Tibial artery (tissue), 4 donors: ENCODE measurements at regions not wholly inside any gene's neighbourhood (a gene's known extent, or its start where the extent isn't known, plus 50 kb on each side); places are given as distances from the start of the nearest gene placed in this dataset.
"Not testable (repeated sequence)": the region's sequence is repeated elsewhere in the genome, so short reads cannot be mapped to it uniquely, and the experiment has no call there.

Experiments
- DNase-seq, 2 donors: peaks; one replicate each; pipeline ENCODE4 v3.0.0-alpha.2; 2019
- H3K27ac ChIP-seq, 2 donors: fragments of 200-600 bp; sonication (generic) in 1 of 2; 1 replicate in 1 of 2; 2 replicates in 1 of 2; pipeline ENCODE4 v1.5.1; 2018 to 2019; ENCODE audit warnings: mild to moderate bottlenecking in 1 of 2
- H3K27me3 ChIP-seq, 2 donors: fragments of 200-600 bp; sonication (generic) in 1 of 2; one replicate each; pipeline versions ENCODE4 v1.5.1 to v1.6.0; 2016 to 2019
- H3K36me3 ChIP-seq, 3 donors: fragments of 200-600 bp; sonication (generic) in 2 of 3; one replicate each; pipeline ENCODE4 v1.5.1; 2016 to 2019; ENCODE audit warnings: mild to moderate bottlenecking in 2 of 3
- H3K4me1 ChIP-seq, 4 donors: fragments of 200-600 bp; sonication (generic) in 2 of 4; 1 replicate in 3 of 4; 2 replicates in 1 of 4; pipeline ENCODE4 v1.5.1; 2016 to 2019
- H3K4me3 ChIP-seq, 2 donors: fragments of 200-600 bp; sonication (generic) in 1 of 2; 1 replicate in 1 of 2; 2 replicates in 1 of 2; pipeline ENCODE4 v1.5.1; 2018 to 2019; ENCODE audit warnings: mild to moderate bottlenecking in 2 of 2
- H3K9me3 ChIP-seq, 3 donors: fragments of 200-600 bp; sonication (generic) in 1 of 3; one replicate each; pipeline ENCODE4 v1.5.1; 2016 to 2019
- CTCF ChIP-seq, 2 experiments: fragments of 200-600 bp in 1 of 2; fragments of 450-650 bp in 1 of 2; IDR thresholded peaks; one replicate each; pipeline ENCODE4 v1.5.1; 2017 to 2019; ENCODE audit warnings: antibody characterized with exemption in 2 of 2, mild to moderate bottlenecking in 1 of 2, moderate library complexity in 1 of 2
- intact Hi-C: fragments of 100-400 bp; cut with DNase I; formaldehyde crosslinking; loops from one replicate; pipeline ENCODE4 v1.15.0; 2023; ENCODE audit warnings: low total_unique reads

GRCh38 chr14:48193893-48194292, 518.5 kb upstream of the MDGA2 start:
- no peak overlapping the region for H3K4me3 ChIP-seq
- no peak overlapping the region for H3K27ac ChIP-seq
- no peak for TF ChIP-seq CTCF (IDR thresholded peaks at IDR 0.05)
- H3K36me3 ChIP-seq, result no peaks in the 10 kb centered on the region
- intact Hi-C loops, result no loop called here
- no peak for DNase-seq
- no peaks in the 10 kb centered on the region for H3K4me1 ChIP-seq
- no peaks in the 10 kb centered on the region for H3K9me3 ChIP-seq
- H3K27me3 ChIP-seq, result no peaks in the 10 kb centered on the region

GRCh38 chr14:48149624-48150023, 474.2 kb upstream of the MDGA2 start:
- H3K9me3 ChIP-seq, H3K27me3 ChIP-seq, H3K4me3 ChIP-seq, intact Hi-C loops, H3K36me3 ChIP-seq, H3K4me1 ChIP-seq, H3K27ac ChIP-seq, DNase-seq: not testable (repeated sequence)

GRCh38 chr14:48140804-48141203, 465.4 kb upstream of the MDGA2 start:
- no peak for TF ChIP-seq CTCF (IDR thresholded peaks at IDR 0.05)
- H3K4me1 ChIP-seq, result no peaks in the 10 kb centered on the region
- H3K4me3 ChIP-seq, result no peak overlapping the region
- no peaks in the 10 kb centered on the region for H3K9me3 ChIP-seq
- H3K36me3 ChIP-seq, result no peaks in the 10 kb centered on the region
- no peak overlapping the region for H3K27ac ChIP-seq
- H3K27me3 ChIP-seq, result no peaks in the 10 kb centered on the region
- intact Hi-C loops, result no loop called here
- DNase-seq, result no peak

- no peak for TF ChIP-seq CTCF (IDR thresholded peaks at IDR 0.05)
- intact Hi-C loops, result no loop called here
- no peak for DNase-seq
- Histone ChIP-seq H3K9me3 (no peaks in the 10 kb centered on the region), H3K4me3 (no peak overlapping the region), H3K27ac (no peak overlapping the region), H3K27me3 (no peaks in the 10 kb centered on the region), H3K4me1 (no peaks in the 10 kb centered on the region), H3K36me3 (no peaks in the 10 kb centered on the region)
Measured at GRCh38 chr14:48129472-48129871, 454.1 kb upstream of the MDGA2 start.

GRCh38 chr14:48127674-48128073, 452.3 kb upstream of the MDGA2 start:
- Histone ChIP-seq H3K9me3 (no peaks in the 10 kb centered on the region), H3K27ac (no peak overlapping the region), H3K4me1 (no peaks in the 10 kb centered on the region), H3K27me3 (no peaks in the 10 kb centered on the region), H3K36me3 (no peaks in the 10 kb centered on the region), H3K4me3 (no peak overlapping the region)
- intact Hi-C loops, result no loop called here
- TF ChIP-seq CTCF (IDR thresholded peaks at IDR 0.05), result no peak
- no peak for DNase-seq

- TF ChIP-seq CTCF (IDR thresholded peaks at IDR 0.05), result no peak
- no peak for DNase-seq
- no peaks in the 10 kb centered on the region for H3K36me3 ChIP-seq
- no peaks in the 10 kb centered on the region for H3K27me3 ChIP-seq
- H3K4me3 ChIP-seq, result no peak overlapping the region
- H3K4me1 ChIP-seq, result no peaks in the 10 kb centered on the region
- intact Hi-C loops, result no loop called here
- no peaks in the 10 kb centered on the region for H3K9me3 ChIP-seq
- no peak overlapping the region for H3K27ac ChIP-seq
Measured at GRCh38 chr14:48125654-48126053, 450.2 kb upstream of the MDGA2 start.
